Testis (tissue), 2 donors: ENCODE measurements at regions not wholly inside any gene's neighbourhood (a gene's known extent, or its start where the extent isn't known, plus 50 kb on each side); places are given as distances from the start of the nearest gene placed in this dataset.

Experiments
- CTCF ChIP-seq, 3 experiments: fragments of 450-650 bp in 2 of 3; fragments of 200-600 bp in 1 of 3; sonication (generic) in 1 of 3; IDR thresholded peaks; one replicate each; pipeline ENCODE4 v1.5.1; 2016 to 2019; ENCODE audit warnings: antibody characterized with exemption in 3 of 3, mild to moderate bottlenecking in 2 of 3, moderate library complexity in 1 of 3
- POLR2A ChIP-seq: fragments of 450-650 bp; IDR thresholded peaks from one replicate; pipeline ENCODE4 v1.6.1; 2017; ENCODE audit warnings: antibody characterized with exemption, mild to moderate bottlenecking, moderate library complexity

GRCh38 chr5:10049858-10050455 lies 199.7 kb downstream of the ATPSCKMT start:
- TF ChIP-seq POLR2A: no peak
- TF ChIP-seq CTCF (IDR thresholded peaks at IDR 0.05): no peak
